CD4-positive, alpha-beta T cell treated with Interleukin-6 for 4 hours (primary cell): ENCODE measurements at regions not wholly inside any gene's neighbourhood (a gene's known extent, or its start where the extent isn't known, plus 50 kb on each side); places are given as distances from the start of the nearest gene placed in this dataset.

Experiments used
- DNase-seq: peaks from one replicate; pipeline ENCODE4 v3.0.0-alpha.2; 2020; ENCODE audit warnings: mixed read lengths

DNA sequence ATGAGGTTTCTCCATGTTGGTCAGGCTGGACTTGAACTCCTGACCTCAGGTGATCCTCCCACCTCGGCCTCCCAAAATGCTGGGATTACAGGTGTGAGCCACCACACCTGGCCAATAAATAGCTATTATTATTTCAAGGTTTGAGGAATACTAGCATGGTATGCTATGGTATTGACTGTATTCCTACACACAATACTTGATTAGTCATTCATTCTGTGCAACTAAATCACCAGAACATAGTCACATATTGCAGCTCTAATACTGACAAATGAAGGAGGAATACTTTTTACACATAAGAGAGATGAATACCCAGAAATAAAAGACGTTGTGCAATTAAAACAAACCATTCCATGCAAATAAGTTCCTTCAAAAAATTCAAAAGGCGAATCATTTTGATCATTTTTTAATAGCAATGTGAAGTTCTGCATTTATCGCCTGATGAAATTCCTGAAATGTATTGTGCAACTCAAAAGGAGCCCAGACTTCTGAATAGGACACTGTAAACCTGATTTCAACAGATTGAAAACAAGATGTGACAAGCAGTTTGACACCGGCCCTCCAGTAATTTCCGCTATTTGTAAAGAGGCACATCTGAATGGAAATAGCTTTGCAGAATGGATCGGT, 687.4 kb upstream of the SEMA6A start:
- DNase-seq: no peak

- no peak for DNase-seq
Observed at GRCh38 chr5:117255211-117256027, 680.8 kb upstream of the SEMA6A start.

- DNase-seq: no peak
Observed at GRCh38 chr5:117252566-117252965, 677.9 kb upstream of the SEMA6A start.

DNA sequence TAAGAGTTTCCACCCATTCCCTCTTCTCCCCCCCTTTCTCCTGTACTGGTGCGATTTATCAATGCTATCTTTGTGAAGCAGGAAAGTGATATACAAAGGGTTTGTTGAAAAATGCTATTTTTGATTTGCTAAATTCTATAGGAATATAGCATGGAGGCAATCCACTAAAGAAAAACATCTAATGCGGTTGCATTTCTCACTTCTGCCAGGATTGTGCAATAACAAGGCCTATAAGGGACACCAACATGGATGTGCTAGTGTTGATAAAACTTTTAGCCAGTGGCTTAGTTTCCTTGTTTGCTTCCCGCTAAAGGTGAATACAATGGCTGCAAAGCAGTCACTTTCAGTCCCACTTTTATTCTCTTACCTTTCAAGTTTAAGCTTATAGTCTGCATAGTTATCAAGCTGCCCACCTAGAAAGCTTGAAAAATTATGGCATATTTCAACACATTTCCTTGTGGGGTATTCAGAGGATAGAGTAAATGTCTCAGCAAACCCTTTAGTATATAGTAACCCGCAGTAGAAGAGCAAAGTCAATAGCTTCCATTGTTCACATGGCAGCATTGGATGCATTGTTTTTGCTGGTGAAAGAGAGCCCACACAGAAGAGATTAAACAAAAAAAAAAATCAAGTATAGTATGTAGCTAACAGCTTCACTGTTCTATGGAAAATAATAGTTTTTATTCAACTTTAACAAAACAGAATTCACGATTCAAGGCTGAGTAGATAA, 674.6 kb upstream of the SEMA6A start:
- no peak for DNase-seq

DNA sequence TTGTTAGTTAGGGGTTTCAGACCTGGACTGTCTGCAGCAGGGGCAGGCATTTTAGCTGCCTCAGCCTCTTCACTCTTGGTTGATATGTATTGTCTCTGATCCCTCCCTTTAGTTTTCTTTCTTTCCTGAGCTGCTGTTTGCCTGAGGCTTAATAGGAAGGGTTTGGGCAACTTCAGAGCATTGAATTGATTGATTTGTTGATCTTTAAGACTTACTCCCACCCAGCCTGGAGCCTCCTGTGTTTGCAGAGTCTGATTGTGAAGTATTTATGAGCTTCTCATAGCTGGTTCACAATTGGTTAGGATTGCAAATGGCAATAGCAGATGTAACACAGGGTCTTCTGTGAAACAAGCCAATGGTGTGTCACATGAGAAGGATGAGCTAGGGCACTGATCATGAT, 671.8 kb upstream of the SEMA6A start:
- DNase-seq: no peak

DNA sequence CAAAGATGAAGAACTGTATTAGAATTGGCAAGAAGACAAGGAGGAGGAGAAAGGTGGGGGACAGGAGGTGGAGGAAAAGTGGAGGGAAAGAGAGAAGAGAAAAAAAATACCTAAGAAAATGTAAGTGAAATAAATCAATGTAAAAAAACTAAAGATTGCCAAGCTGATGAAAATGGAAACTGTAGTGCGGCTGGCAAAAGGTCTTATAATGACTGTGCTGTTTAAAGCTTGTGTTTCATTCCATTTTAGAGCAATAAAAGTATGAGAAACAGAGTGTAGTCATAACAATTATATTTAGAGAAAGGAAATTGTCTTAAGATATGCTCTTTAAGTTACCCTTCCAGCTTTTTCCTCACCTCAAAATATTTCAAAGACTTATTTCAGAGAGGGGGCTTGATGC, 670.5 kb upstream of the SEMA6A start:
- no peak for DNase-seq

- no peak for DNase-seq
Observed at GRCh38 chr5:117242028-117242427, 667.4 kb upstream of the SEMA6A start.

DNA sequence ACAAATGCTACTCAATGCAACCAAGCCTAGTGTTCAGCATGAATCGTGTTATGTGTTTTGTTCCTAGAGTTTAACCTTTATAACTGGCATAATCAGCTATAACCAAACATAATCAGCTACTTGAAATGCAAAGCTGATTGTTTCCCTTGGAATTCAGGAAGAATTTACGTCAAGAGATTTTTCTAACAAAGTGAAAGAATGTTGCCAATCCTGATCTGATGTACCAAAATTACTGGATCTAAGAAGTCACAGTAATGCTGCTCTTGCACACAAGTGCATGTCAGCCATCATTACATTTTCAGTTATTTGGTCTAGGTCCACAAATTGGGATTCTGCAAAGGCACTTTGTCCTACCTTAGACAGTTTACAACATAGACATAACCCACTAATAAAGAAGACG, 662.3 kb upstream of the SEMA6A start:
- DNase-seq: no peak

GRCh38 chr5:117235786-117236185, 661.2 kb upstream of the SEMA6A start:
- no peak for DNase-seq

GRCh38 chr5:117230375-117230774, 655.8 kb upstream of the SEMA6A start:
- DNase-seq: no peak

DNA sequence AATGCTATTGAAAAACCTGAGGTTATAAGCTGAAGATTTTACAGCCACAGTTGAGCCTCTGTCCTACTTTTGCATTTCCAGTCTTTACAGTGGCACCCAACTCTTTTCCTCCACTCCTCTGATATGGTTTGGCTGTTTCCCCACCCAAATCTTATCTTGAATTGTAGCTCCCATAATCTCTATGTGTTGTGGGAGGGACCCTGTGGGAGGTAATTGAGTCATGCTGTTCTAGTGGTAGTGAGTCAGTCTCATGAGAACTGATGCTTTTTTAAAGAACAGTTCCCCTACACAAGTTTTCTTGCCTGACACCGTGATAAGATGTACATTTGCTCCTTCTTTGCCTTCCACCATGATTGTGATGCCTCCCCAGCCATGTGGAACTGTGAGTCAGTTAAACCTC, 646.1 kb upstream of the SEMA6A start:
- DNase-seq: no peak

- DNase-seq: no peak
Observed at GRCh38 chr5:117218789-117219188, 644.2 kb upstream of the SEMA6A start.

DNA sequence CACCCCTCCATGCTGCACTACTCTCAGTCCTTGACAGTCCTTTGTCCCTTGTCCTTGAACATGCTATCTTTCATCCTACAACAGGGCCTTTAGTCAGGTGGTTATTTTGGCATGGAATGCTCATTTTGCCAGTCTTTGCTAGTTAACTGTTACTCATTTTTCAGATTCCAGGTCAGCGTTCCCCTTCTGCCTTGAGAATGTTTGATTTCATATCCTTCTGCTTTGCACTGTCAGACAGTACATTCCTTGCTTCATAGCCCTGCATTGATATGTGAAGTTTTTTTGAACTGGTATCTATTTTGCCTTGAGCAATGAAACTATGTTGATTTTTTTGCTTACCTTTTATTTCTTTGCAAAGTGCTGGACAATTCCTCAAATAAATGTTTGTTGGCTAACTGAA, 638.2 kb upstream of the SEMA6A start:
- DNase-seq: no peak

- DNase-seq: no peak
Observed at GRCh38 chr5:117210796-117211195, 636.2 kb upstream of the SEMA6A start.

- no peak for DNase-seq
Observed at GRCh38 chr5:117209479-117209878, 634.9 kb upstream of the SEMA6A start.

GRCh38 chr5:117207088-117207668, 632.6 kb upstream of the SEMA6A start:
- DNase-seq: no peak

- no peak for DNase-seq
Observed at GRCh38 chr5:117205894-117206293, 631.3 kb upstream of the SEMA6A start.

GRCh38 chr5:117204926-117205869, 630.6 kb upstream of the SEMA6A start:
- no peak for DNase-seq

DNA sequence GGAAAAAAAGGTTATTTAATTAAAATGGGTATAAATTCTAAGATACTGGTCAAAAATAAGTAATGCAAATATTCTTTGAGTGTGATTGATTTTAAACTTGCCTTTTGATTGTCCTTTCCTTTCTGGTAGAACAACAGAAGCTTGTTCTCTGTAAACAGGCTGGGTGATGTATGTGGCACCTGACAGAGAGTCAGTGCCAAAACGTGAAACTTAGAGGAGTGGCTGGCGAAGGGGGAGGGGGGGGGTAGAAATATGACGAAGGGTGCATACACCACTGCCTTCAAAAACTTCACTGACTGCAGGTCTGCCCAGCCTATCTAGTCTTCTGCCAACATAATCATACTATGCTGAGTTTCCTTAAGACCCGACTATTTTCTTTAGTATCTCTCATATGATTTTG, 629.8 kb upstream of the SEMA6A start:
- DNase-seq: no peak

DNA sequence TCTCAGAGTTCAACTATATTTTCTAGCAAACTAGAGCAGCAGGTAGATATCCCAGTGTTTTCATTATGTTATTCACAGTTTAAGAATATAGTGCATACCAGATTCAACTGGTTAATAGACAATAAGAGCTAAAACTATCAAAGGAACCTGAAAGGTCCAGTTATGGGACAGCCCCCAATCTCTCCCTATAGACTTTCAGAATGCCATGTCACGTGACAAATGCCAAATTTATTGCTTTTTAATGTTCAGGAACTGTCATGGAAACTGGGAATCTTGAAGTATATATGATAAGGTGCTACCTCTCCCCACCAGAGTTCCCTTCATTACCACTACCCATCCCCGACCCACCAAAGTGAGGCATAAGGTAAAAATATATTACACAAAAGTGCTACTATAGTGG, 629.0 kb upstream of the SEMA6A start:
- DNase-seq: no peak

GRCh38 chr5:117201001-117201400, 626.4 kb upstream of the SEMA6A start:
- no peak for DNase-seq

- no peak for DNase-seq
Observed at GRCh38 chr5:117195076-117195475, 620.5 kb upstream of the SEMA6A start.
